Omental fat pad (tissue), 3 donors: ENCODE measurements at regions not wholly inside any gene's neighbourhood (a gene's known extent, or its start where the extent isn't known, plus 50 kb on each side); places are given as distances from the start of the nearest gene placed in this dataset.

ENCODE experiments used
- ATAC-seq: fragments of 150-250 bp; one replicate; pipeline ENCODE4 v1.9.1; 2016; ENCODE audit warnings: mild to moderate bottlenecking, moderate library complexity; ENCODE audit not compliant: low FRiP score
- DNase-seq: peaks from one replicate; pipeline ENCODE4 v3.0.0-alpha.2; 2019; ENCODE audit warnings: low spot score
- TF ChIP-seq, protein P1 (sequence below), 3 donors: fragments of 450-650 bp; IDR thresholded peaks; one replicate each; pipeline ENCODE4 v1.5.1; 2016 to 2017; ENCODE audit warnings: antibody characterized with exemption in 3 of 3, mild to moderate bottlenecking in 3 of 3, moderate library complexity in 2 of 3

DNA sequence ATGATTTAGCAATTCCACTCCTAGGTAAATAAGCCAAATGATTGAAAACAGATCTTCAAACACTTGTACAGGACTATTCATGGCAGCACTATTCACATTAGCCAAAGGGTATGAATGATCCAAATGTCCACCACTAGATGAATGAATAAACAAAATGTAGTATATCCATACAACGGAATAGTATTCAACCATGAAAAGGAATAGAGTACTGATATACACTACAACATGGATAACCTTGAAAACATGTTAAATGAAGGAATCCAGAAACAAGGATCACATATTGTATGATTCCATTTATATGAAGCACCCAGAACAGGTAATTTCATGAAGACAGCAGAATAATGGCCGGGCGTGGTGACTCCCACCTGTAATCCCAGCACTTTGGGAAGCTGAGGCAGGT is 78.2 kb upstream of the IGF1R start:
- TF ChIP-seq, protein P1, sequence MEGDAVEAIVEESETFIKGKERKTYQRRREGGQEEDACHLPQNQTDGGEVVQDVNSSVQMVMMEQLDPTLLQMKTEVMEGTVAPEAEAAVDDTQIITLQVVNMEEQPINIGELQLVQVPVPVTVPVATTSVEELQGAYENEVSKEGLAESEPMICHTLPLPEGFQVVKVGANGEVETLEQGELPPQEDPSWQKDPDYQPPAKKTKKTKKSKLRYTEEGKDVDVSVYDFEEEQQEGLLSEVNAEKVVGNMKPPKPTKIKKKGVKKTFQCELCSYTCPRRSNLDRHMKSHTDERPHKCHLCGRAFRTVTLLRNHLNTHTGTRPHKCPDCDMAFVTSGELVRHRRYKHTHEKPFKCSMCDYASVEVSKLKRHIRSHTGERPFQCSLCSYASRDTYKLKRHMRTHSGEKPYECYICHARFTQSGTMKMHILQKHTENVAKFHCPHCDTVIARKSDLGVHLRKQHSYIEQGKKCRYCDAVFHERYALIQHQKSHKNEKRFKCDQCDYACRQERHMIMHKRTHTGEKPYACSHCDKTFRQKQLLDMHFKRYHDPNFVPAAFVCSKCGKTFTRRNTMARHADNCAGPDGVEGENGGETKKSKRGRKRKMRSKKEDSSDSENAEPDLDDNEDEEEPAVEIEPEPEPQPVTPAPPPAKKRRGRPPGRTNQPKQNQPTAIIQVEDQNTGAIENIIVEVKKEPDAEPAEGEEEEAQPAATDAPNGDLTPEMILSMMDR (IDR thresholded peaks at IDR 0.05): no peak
- no peak for ATAC-seq
- no peak for DNase-seq

DNA sequence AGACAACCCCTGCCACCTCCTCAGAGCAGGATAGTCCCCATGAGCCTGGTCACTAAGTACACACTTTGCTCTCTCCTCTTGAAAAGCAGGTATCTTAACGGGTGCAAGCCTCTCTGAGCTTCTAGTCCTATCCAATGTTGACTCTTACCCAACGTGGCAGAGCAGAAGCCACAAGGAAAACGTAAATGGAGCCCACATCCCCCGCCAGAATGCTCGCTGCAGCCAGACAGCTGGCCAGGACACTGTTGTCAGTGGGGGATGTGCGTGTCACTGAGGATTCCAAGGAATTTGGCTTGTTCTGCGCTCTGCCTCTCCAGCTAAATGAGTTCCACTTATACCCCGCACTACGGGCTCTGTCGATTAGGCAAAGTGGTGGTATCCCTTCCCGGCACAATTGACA is 67.8 kb upstream of the IGF1R start:
- ATAC-seq: no peak
- DNase-seq: no peak
- TF ChIP-seq, protein P1 (IDR thresholded peaks at IDR 0.05): no peak

DNA sequence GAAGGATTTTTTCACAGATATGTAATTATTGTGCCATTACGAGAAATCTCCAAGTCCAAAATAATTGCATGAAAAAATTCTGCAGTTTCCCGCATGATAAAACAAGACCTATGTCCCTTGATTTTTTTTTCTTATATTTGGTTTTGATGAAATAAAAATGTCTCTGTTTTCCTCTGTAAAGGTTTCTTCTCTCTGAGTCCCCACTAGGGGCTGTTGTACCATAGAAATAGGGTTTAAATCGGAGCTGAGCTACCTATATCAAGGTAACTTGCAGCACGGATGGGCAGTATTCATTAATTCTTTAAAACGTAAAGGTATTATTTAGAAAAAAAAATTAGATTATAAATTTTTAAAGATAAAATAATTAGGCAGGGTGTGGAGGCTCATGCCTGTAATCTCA is 66.6 kb upstream of the IGF1R start:
- ATAC-seq (no peak), DNase-seq (no peak)
- TF ChIP-seq, protein P1 (IDR thresholded peaks at IDR 0.05): no peak

DNA sequence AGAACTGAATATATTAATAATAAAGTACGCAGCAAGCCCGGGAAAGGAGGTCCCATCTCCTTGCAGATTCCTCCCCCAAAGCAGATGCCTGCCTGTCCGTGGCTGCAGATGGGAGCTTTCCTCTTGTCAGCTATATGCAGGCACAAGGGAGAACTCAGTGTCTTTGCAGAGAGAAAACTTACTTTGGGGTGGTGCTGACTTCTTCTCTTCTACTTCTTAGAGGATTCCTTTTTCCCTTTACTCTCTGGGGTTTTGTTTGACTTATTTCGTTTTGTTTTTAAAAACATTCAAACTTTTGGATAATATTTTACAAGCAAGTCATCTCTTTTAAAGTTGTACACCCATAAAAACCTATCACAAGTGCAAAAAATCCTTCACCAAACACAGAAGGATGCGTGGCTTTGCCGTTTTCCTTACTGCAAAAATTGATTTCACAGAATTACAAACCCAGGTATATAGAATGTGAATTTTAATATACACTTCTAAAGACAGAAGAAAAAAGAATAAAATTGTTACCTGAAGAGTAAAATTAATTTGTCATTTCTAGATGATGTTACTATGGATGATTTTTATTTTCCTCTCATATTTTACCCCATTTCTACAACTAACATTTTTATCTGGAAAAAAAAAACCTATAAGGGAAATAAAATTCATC is 65.3 kb upstream of the IGF1R start:
- ATAC-seq (no peak), DNase-seq (no peak)
- TF ChIP-seq, protein P1 (IDR thresholded peaks at IDR 0.05): no peak

DNA sequence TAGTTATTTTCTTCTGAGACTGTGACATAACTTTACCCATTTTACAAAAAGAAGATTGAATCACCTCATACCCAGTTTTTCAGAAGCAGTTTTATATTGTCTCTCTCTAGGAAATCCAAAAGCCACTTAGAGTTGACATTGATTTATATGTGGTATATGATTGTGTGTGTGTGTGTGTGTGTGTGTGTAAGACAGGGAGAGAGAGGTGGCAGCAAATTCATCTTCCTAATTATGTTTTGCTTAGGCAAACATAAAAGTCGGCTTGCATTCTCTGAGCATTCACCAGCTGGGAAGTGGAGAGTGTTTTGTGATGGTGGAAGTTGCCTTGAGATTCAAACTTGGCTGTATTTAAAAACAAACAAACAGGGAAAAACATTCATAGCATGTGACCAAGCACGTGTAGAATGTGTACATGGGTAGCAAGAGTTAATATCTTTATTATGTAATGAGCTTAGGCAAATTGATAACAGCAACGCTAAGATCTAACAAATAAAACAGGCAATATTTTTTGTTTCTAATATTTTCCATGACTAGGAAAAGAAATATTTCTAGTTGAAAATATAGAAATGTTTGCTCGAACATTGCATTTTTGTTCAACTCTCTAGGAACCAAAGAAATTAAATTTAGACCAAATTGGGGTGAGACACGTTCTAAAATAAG is 64.4 kb upstream of the IGF1R start:
- TF ChIP-seq, protein P1 (IDR thresholded peaks at IDR 0.05): no peak
- DNase-seq (no peak), ATAC-seq (no peak)

DNA sequence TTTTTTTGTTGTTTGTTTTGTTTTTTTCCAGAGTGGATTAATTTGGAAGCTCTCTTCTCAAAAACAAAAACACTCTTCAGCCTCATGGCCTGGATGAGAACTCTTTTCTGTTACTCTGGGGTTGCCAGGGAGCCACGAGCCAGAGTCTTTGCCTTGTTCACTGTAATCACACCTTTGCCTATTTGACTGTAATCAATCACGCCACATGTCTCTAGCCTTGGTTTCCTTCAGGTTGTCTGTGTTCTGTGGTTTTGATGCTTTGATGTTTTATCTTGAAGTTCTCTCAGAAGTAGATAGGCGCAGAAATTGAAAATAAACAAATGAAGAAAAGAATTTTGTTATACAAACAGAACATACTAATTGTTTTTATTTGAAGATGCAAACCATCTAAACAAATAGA is 62.3 kb upstream of the IGF1R start:
- no peak for DNase-seq

More for the DNA sequence above, 62.3 kb upstream of the IGF1R start:
- ATAC-seq: no peak
- TF ChIP-seq, protein P1 (IDR thresholded peaks at IDR 0.05): no peak
